Spleen (tissue), 7 donors: ENCODE measurements at regions not wholly inside any gene's neighbourhood (a gene's known extent, or its start where the extent isn't known, plus 50 kb on each side); places are given as distances from the start of the nearest gene placed in this dataset.

Source experiments
- CTCF ChIP-seq, 11 experiments: fragments of 200-600 bp in 7 of 11; fragments of 450-650 bp in 4 of 11; sonication (generic) in 4 of 11; IDR thresholded peaks in 8 of 11; conservative IDR thresholded peaks in 3 of 11; 1 replicate in 7 of 11; 2 replicates in 4 of 11; pipeline versions ENCODE4 v1.4.0 to v1.8.0; 2016 to 2021; ENCODE audit warnings: antibody characterized with exemption in 11 of 11, inconsistent platforms in 4 of 11, mild to moderate bottlenecking in 1 of 11
- POLR2A ChIP-seq, 3 donors: fragments of 450-650 bp; IDR thresholded peaks; one replicate each; pipeline ENCODE4 v1.5.1; 2017; ENCODE audit warnings: antibody characterized with exemption in 3 of 3, mild to moderate bottlenecking in 1 of 3
- POLR2AphosphoS5 ChIP-seq, 3 donors: sonication (generic); formaldehyde crosslinking; IDR thresholded peaks; one replicate each; pipeline ENCODE4 v1.5.1; 2017; ENCODE audit warnings: antibody characterized with exemption in 3 of 3
- donor health status: DM: no; HTN: no; CAD: no; lungs with moderate emphysema.
- donor health status: DM: no; HTN: no; CAD: no.
- donor health status: DM: no; HTN: no; CAD: no.

GRCh38 chr6:62740171-62740570 is 454.1 kb upstream of the KHDRBS2 start:
- TF ChIP-seq CTCF (IDR thresholded peaks at IDR 0.05 in 8 of 11, conservative IDR thresholded peaks at IDR 0.05 in 3 of 11) (no peak), POLR2A (IDR thresholded peaks at IDR 0.05) (no peak), POLR2AphosphoS5 (IDR thresholded peaks at IDR 0.05) (no peak)
